Lung (tissue), 11 donors: ENCODE measurements at regions not wholly inside any gene's neighbourhood (a gene's known extent, or its start where the extent isn't known, plus 50 kb on each side); places are given as distances from the start of the nearest gene placed in this dataset.

Source experiments
- ATAC-seq: fragments of 200-7000 bp; cut with Tn5 transposase; one replicate; pipeline ENCODE4 v1.9.1; 2020; ENCODE audit warnings: moderate number of reproducible peaks; ENCODE audit not compliant: insufficient read depth, low FRiP score
- DNase-seq, 3 donors: peaks; one replicate each; pipeline ENCODE4 v3.0.0-alpha.2; 2013 to 2017
- H3K27ac ChIP-seq, 2 donors: one replicate each; pipeline ENCODE4 v1.5.1; 2013; ENCODE audit warnings: mild to moderate bottlenecking in 2 of 2, moderate library complexity in 2 of 2, control low read depth in 1 of 2, inconsistent platforms in 1 of 2, low read depth in 1 of 2, low read length in 1 of 2
- H3K27me3 ChIP-seq, 3 donors: one replicate each; pipeline ENCODE4 v1.5.1; 2013; ENCODE audit warnings: low read length in 2 of 3; ENCODE audit not compliant: control insufficient read depth in 3 of 3, insufficient read depth in 3 of 3
- H3K36me3 ChIP-seq, 4 donors: one replicate each; pipeline ENCODE4 v1.5.1; 2013; ENCODE audit warnings: low read length in 4 of 4, mild to moderate bottlenecking in 1 of 4, moderate library complexity in 1 of 4; ENCODE audit not compliant: control insufficient read depth in 4 of 4, insufficient read depth in 4 of 4
- H3K4me1 ChIP-seq, 5 donors: one replicate each; pipeline ENCODE4 v1.5.1; 2013; ENCODE audit warnings: low read length in 5 of 5, mild to moderate bottlenecking in 2 of 5, moderate library complexity in 1 of 5; ENCODE audit not compliant: control insufficient read depth in 5 of 5, insufficient read depth in 5 of 5
- H3K4me3 ChIP-seq: one replicate; pipeline ENCODE4 v1.5.1; 2013; ENCODE audit warnings: mild to moderate bottlenecking, control low read depth, moderate library complexity
- H3K9ac ChIP-seq, 2 donors: one replicate each; pipeline ENCODE4 v1.5.1; 2013; ENCODE audit warnings: low read length in 2 of 2, control low read depth in 1 of 2; ENCODE audit not compliant: insufficient read depth in 1 of 2
- H3K9me3 ChIP-seq, 4 donors: one replicate each; pipeline ENCODE4 v1.5.1; 2013; ENCODE audit warnings: low read length in 3 of 4, mild to moderate bottlenecking in 1 of 4, moderate library complexity in 1 of 4; ENCODE audit not compliant: control insufficient read depth in 4 of 4, insufficient read depth in 3 of 4
- WGBS, 2 donors: extraction: QIAGEN DNeasy Blood & Tissue Kit; methylation state at CpG; one replicate each; pipeline ENCODE4 v1.1.7; 2013; 5-methylcytosine and 5-hydroxymethylcytosine counted together
- TF ChIP-seq, protein P1 (sequence below): IDR thresholded peaks from 2 replicates; pipeline ENCODE4 v1.5.1; 2012; ENCODE audit warnings: mild to moderate bottlenecking; ENCODE audit errors: control extremely low read depth, extremely low read depth
- donor health status: control.
- donor health status: control.
- donor health status: Bipolar disorder and iron deficiency.
- donor health status: healthy.
- donor health status: DM: yes; HTN: yes; CAD: no.

DNA sequence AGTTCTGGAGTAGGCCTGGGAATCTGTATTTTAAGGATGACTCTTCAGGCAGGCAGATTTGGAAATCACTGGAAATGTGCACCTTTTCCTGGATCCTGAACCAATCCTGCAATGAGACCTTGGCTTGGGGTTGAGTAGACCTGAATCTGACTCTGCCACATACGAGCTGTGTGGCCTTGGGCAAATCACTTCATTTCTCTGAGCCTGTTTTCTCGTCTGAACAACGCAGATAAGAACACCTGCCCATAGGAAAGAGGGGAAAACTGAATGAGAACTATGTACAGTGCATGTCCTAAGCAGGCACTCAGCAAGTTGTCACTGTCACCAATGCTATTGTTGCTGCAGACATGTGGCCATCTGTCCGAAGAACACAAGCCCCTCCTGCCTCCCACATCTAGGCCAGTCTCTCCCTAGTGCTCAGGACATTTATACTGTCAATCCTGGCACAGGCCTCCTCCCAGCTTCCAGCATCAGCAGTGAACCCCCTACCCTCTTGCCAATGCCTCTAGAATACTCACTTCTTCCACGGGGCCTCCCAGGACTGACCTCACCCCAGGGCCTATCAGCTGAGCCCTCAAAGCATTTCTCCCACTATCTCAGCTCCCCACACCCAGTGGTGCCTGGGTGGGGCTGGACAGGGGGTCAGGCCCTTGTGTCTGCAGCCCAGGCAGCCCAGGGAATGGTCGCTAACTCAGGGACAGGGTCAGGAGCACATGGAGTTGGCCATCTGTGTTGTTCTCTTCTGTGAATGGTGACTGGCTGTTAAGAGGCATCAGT, 88.8 kb upstream of the ZBTB40 start:
- no peak for DNase-seq
- Histone ChIP-seq H3K4me3 (no peak overlapping the region), H3K27me3 (peaks cover 0 to 27% (median 12%) of the 10 kb centered on the region in 3 donors), H3K9ac (no peak overlapping the region), H3K9me3 (no peaks in the 10 kb centered on the region), H3K4me1 (peaks cover 0 to 3% (median 0%) of the 10 kb centered on the region in 5 donors), H3K27ac (no peak overlapping the region), H3K36me3 (no peaks in the 10 kb centered on the region)
- 78 to 86% methylated on average over 6 of the region's 6 CpGs for WGBS, 2 donors
- TF ChIP-seq, protein P1, sequence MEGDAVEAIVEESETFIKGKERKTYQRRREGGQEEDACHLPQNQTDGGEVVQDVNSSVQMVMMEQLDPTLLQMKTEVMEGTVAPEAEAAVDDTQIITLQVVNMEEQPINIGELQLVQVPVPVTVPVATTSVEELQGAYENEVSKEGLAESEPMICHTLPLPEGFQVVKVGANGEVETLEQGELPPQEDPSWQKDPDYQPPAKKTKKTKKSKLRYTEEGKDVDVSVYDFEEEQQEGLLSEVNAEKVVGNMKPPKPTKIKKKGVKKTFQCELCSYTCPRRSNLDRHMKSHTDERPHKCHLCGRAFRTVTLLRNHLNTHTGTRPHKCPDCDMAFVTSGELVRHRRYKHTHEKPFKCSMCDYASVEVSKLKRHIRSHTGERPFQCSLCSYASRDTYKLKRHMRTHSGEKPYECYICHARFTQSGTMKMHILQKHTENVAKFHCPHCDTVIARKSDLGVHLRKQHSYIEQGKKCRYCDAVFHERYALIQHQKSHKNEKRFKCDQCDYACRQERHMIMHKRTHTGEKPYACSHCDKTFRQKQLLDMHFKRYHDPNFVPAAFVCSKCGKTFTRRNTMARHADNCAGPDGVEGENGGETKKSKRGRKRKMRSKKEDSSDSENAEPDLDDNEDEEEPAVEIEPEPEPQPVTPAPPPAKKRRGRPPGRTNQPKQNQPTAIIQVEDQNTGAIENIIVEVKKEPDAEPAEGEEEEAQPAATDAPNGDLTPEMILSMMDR, result no peak
- no peak for ATAC-seq

DNA sequence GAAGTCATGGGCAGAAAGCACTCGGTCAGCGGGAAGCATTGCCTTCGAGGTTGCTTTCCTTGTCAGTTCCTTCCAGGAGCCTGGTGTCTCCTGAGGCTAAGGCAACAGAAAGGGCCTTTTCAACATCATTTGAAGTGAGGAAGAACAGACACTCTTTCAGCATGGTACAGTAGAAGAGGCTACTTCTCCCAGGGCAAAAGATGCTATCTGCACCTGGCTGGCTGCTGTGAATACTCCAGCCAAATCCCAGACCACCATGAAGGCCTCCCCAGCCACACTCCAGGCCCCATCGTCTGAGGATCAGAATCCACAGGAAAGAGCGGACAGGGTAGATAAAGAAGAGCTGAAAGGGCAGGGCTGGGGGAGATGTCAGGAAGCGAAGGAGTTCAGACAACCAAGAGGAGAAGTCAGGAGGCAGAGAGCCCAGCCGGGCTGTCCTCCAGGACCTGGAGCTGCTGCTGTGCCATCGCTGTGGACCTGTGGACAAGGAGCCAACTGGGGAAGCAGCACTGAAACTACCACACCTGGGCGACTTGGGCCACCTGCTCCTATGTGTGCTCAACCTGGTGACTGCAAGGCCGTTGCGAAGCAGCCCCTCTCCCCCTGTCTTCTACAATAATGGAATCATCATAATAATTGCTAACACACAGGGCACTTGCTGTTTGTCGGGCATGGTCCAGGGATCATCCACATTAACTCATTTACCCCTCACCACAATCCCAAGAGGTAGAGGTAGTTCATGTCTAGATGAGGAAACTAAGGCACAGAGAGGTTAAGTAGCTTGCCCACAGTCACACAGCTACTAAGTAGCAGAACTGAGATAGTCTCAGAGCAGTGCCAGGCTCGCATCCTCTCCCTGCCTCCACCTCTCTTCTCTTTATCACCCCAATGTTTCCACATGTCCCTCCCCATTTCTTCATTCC, 88.0 kb upstream of the ZBTB40 start:
- H3K27me3 ChIP-seq, result peaks cover 0 to 20% (median 8%) of the 10 kb centered on the region in 3 donors

DNA sequence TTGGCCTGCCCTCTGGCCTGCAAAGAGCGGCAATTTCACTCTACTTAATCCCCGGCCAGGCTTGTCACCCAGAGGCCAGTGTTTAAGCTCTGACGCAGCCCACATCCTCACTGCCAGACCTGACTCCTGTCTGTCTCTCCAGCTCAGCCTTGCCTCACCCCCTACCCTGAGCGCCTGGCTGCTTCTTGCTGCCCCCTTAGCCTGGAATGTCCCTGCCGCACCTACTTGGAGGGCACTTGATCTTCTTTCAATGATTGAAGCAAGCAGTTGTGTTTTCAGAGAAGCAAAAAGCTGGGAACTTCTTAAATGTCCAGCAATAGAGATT, 87.4 kb upstream of the ZBTB40 start:
- Histone ChIP-seq H3K36me3 (no peaks in the 10 kb centered on the region), H3K9ac (no peak overlapping the region), H3K27me3 (peaks cover 0 to 18% (median 6%) of the 10 kb centered on the region in 3 donors), H3K27ac (no peak overlapping the region), H3K9me3 (no peaks in the 10 kb centered on the region), H3K4me3 (no peak overlapping the region), H3K4me1 (peaks cover 0 to 3% (median 0%) of the 10 kb centered on the region in 5 donors)
- ATAC-seq, result no peak
- no peak for DNase-seq
- 65 to 82% methylated on average over 5 of the region's 5 CpGs for WGBS, 2 donors
- TF ChIP-seq, protein P1, result no peak

More for the DNA sequence above, 88.0 kb upstream of the ZBTB40 start:
- WGBS, 2 donors, result 74 to 76% methylated on average over 13 of the region's 13 CpGs
- H3K9me3 ChIP-seq, result no peaks in the 10 kb centered on the region
- no peak overlapping the region for H3K4me3 ChIP-seq
- H3K9ac ChIP-seq, result no peak overlapping the region
- H3K27ac ChIP-seq, result no peak overlapping the region
- TF ChIP-seq, protein P1, result no peak
- H3K36me3 ChIP-seq, result no peaks in the 10 kb centered on the region
- ATAC-seq, result no peak
- no peak for DNase-seq
- peaks cover 0 to 3% (median 0%) of the 10 kb centered on the region in 5 donors for H3K4me1 ChIP-seq
